RCC 7860 (cell line): ENCODE measurements at regions not wholly inside any gene's neighbourhood (a gene's known extent, or its start where the extent isn't known, plus 50 kb on each side); places are given as distances from the start of the nearest gene placed in this dataset.

ENCODE experiments used
- DNase-seq: peaks from one replicate; pipeline ENCODE4 v3.0.0-alpha.2; 2015; ENCODE audit warnings: low spot score
- FAIRE-seq: peaks from 2 replicates; lab custom pipeline; 2012; peaks lifted over from hg19 to GRCh38; lab: Jason Lieb, UNC

GRCh38 chr1:221099747-221100595 is 220.7 kb downstream of the HLX start:
- no peak for FAIRE-seq
- peak; percentile 83 for DNase-seq

- FAIRE-seq: peak; percentile 96
- peak; percentile 89 for DNase-seq
These were observed 221.4 kb downstream of the HLX start for GRCh38 chr1:221100611-221101010.

GRCh38 chr1:221101807-221102605 is 222.8 kb downstream of the HLX start:
- DNase-seq (peak; percentile 34), FAIRE-seq (peak; percentile 86)

- DNase-seq (no peak), FAIRE-seq (no peak)
These were observed 225.4 kb downstream of the HLX start for GRCh38 chr1:221104596-221104995.

GRCh38 chr1:221105578-221105977 is 226.3 kb downstream of the HLX start:
- DNase-seq: no peak
- FAIRE-seq: no peak

- FAIRE-seq: no peak
- DNase-seq: no peak
These were observed 227.4 kb downstream of the HLX start for GRCh38 chr1:221106616-221107015.

GRCh38 chr1:221109930-221110329 is 230.7 kb downstream of the HLX start:
- peak; percentile 17 for FAIRE-seq

GRCh38 chr1:221117133-221117532 is 237.9 kb downstream of the HLX start:
- DNase-seq (no peak), FAIRE-seq (no peak)

More at GRCh38 chr1:221109930-221110329, 230.7 kb downstream of the HLX start:
- no peak for DNase-seq

GRCh38 chr1:221117548-221117951 is 238.3 kb downstream of the HLX start:
- peak; percentile 99 for DNase-seq
- FAIRE-seq: peak; percentile 100

- DNase-seq (no peak), FAIRE-seq (peak; percentile 7)
These were observed 239.1 kb downstream of the HLX start for GRCh38 chr1:221118176-221118937.

- no peak for FAIRE-seq
- no peak for DNase-seq
These were observed 239.7 kb downstream of the HLX start for GRCh38 chr1:221118938-221119320.

- DNase-seq (no peak), FAIRE-seq (no peak)
These were observed 243.3 kb downstream of the HLX start for GRCh38 chr1:221122501-221122900.

GRCh38 chr1:221125976-221126375 is 246.7 kb downstream of the HLX start:
- DNase-seq (no peak), FAIRE-seq (no peak)

- no peak for DNase-seq
- no peak for FAIRE-seq
These were observed 258.4 kb downstream of the HLX start for GRCh38 chr1:221137666-221138065.

GRCh38 chr1:221138516-221138915 is 259.3 kb downstream of the HLX start:
- DNase-seq: no peak
- FAIRE-seq: no peak

GRCh38 chr1:221139991-221140390 is 260.7 kb downstream of the HLX start:
- no peak for DNase-seq

GRCh38 chr1:221141096-221141495 is 261.9 kb downstream of the HLX start:
- no peak for DNase-seq

More at GRCh38 chr1:221139991-221140390, 260.7 kb downstream of the HLX start:
- no peak for FAIRE-seq

GRCh38 chr1:221141606-221142285 is 262.5 kb downstream of the HLX start:
- no peak for DNase-seq
- FAIRE-seq: no peak

More at GRCh38 chr1:221141096-221141495, 261.9 kb downstream of the HLX start:
- FAIRE-seq: no peak

GRCh38 chr1:221148660-221149059 is 269.4 kb downstream of the HLX start:
- DNase-seq: no peak
- FAIRE-seq: no peak

GRCh38 chr1:221149111-221149510 is 269.9 kb downstream of the HLX start:
- DNase-seq: no peak

More at GRCh38 chr1:221149111-221149510, 269.9 kb downstream of the HLX start:
- no peak for FAIRE-seq
